ENCODE measurements at regions not wholly inside any gene's neighbourhood (a gene's known extent, or its start where the extent isn't known, plus 50 kb on each side); places are given as distances from the start of the nearest gene placed in this dataset.

DNA sequence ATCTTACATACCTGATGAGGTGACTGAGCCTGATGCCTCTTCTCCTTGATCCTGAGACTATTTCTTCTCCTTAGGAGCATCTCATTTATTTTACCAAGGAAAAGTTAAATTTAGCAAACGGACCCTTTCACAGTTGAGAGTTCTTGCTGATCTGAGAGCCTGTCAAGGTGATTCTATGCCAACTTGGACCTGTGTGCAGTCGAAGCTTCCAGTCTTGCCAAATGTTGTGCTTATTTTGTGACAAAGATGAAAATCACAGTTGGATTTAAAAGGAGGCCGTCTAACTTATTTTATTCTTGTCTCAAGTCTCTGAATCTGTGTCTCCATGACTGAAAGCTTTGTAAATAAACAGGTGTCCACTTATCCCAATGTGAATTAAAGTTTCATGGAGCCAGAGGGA, 296.3 kb upstream of the EPHA3 start:
- TF ChIP-seq, protein P1, sequence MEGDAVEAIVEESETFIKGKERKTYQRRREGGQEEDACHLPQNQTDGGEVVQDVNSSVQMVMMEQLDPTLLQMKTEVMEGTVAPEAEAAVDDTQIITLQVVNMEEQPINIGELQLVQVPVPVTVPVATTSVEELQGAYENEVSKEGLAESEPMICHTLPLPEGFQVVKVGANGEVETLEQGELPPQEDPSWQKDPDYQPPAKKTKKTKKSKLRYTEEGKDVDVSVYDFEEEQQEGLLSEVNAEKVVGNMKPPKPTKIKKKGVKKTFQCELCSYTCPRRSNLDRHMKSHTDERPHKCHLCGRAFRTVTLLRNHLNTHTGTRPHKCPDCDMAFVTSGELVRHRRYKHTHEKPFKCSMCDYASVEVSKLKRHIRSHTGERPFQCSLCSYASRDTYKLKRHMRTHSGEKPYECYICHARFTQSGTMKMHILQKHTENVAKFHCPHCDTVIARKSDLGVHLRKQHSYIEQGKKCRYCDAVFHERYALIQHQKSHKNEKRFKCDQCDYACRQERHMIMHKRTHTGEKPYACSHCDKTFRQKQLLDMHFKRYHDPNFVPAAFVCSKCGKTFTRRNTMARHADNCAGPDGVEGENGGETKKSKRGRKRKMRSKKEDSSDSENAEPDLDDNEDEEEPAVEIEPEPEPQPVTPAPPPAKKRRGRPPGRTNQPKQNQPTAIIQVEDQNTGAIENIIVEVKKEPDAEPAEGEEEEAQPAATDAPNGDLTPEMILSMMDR (IDR thresholded peaks at IDR 0.05): no peak
- TF ChIP-seq POLR2AphosphoS5 (IDR thresholded peaks at IDR 0.05) (no peak), POLR2A (IDR thresholded peaks at IDR 0.05) (no peak)

Measured in prostate gland (tissue), 2 donors.